Uterus (tissue), 2 donors: ENCODE measurements at regions not wholly inside any gene's neighbourhood (a gene's known extent, or its start where the extent isn't known, plus 50 kb on each side); places are given as distances from the start of the nearest gene placed in this dataset.

ENCODE experiments used
- POLR2A ChIP-seq, 2 donors: fragments of 450-650 bp; IDR thresholded peaks; one replicate each; pipeline ENCODE4 v1.6.1; 2016; ENCODE audit warnings: antibody characterized with exemption in 2 of 2, mild to moderate bottlenecking in 1 of 2, moderate library complexity in 1 of 2
- TF ChIP-seq, protein P1 (sequence below), 4 experiments: fragments of 200-600 bp in 2 of 4; fragments of 450-650 bp in 2 of 4; sonication (generic) in 2 of 4; IDR thresholded peaks; one replicate each; pipeline ENCODE4 v1.5.1; 2016 to 2019; ENCODE audit warnings: antibody characterized with exemption in 4 of 4, mild to moderate bottlenecking in 2 of 4, moderate library complexity in 1 of 4

DNA sequence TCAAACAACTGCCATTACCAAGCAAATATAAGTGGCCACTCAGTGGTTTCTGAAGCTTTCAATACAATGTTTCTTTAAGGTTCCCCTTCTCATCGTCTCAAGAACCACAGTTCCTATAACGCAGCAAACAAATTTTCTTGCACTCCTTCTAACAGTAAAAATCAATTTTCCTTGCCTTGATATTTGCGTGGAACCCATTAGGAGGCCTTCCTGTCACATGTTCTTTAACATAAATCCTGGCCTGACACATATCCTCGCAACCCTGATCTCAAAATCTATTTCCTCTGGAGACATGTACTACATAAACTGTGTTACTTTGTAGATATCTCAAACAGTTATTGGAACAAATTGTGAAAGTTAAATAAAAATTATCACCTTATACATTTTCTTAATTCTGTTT, 65.9 kb upstream of the MANEA start:
- TF ChIP-seq, protein P1, sequence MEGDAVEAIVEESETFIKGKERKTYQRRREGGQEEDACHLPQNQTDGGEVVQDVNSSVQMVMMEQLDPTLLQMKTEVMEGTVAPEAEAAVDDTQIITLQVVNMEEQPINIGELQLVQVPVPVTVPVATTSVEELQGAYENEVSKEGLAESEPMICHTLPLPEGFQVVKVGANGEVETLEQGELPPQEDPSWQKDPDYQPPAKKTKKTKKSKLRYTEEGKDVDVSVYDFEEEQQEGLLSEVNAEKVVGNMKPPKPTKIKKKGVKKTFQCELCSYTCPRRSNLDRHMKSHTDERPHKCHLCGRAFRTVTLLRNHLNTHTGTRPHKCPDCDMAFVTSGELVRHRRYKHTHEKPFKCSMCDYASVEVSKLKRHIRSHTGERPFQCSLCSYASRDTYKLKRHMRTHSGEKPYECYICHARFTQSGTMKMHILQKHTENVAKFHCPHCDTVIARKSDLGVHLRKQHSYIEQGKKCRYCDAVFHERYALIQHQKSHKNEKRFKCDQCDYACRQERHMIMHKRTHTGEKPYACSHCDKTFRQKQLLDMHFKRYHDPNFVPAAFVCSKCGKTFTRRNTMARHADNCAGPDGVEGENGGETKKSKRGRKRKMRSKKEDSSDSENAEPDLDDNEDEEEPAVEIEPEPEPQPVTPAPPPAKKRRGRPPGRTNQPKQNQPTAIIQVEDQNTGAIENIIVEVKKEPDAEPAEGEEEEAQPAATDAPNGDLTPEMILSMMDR (IDR thresholded peaks at IDR 0.05) = no peak
- TF ChIP-seq POLR2A (IDR thresholded peaks at IDR 0.05) = no peak
